ENCODE measurements at regions not wholly inside any gene's neighbourhood (a gene's known extent, or its start where the extent isn't known, plus 50 kb on each side); places are given as distances from the start of the nearest gene placed in this dataset.

GRCh38 chr5:104952876-104953275, 1390.3 kb upstream of the NUDT12 start:
- TF ChIP-seq CTCF (IDR thresholded peaks at IDR 0.05; ENCODE audit: low read depth, low read length, missing input control) (no peak), EGR1 (IDR thresholded peaks at IDR 0.05; ENCODE audit: low read depth in 2 of 2) (no peak), TAF1 (conservative IDR thresholded peaks at IDR 0.05) (no peak), RAD21 (IDR thresholded peaks at IDR 0.05) (no peak), REST (IDR thresholded peaks at IDR 0.05) (no peak)

Data from liver (tissue), 3 donors.